OCI-LY7 (cell line): ENCODE measurements at regions not wholly inside any gene's neighbourhood (a gene's known extent, or its start where the extent isn't known, plus 50 kb on each side); places are given as distances from the start of the nearest gene placed in this dataset.

Source experiments
- CTCF ChIP-seq: fragments of 200-600 bp; sonication (generic); conservative IDR thresholded peaks from 2 replicates; pipeline ENCODE4 v1.5.1; 2014; ENCODE audit warnings: mild to moderate bottlenecking, antibody characterized with exemption, low read length, moderate library complexity, mixed read lengths
- EZH2phosphoT487 ChIP-seq: fragments of 200-600 bp; sonication (generic); IDR thresholded peaks from 2 replicates; pipeline ENCODE4 v1.6.1; 2018; ENCODE audit warnings: low read depth, borderline replicate concordance, mild to moderate bottlenecking, mixed run types, antibody characterized with exemption, low read length, moderate library complexity, mixed read lengths

DNA sequence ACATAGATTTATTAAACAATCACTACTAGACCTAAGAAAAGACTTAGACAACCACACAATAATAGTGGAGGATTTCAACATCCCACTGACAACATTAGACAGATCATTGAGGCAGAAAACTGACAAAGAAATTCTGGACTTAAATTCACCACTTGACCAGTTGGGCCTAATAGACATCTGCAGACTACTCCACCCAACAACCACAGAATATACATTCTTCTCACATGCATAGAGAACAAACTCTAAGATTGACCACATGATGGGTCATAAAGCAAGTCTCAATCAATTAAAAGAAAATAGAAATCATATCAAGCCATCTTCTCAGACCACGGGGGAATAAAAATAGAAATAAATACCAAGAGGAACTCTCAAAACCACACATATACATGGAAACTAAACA lies 136.7 kb upstream of the ARG1 start:
- TF ChIP-seq CTCF (no peak), EZH2phosphoT487 (no peak)
